HepG2 (cell line): ENCODE measurements at regions not wholly inside any gene's neighbourhood (a gene's known extent, or its start where the extent isn't known, plus 50 kb on each side); places are given as distances from the start of the nearest gene placed in this dataset.
"Not testable (repeated sequence)": the region's sequence is repeated elsewhere in the genome, so short reads cannot be mapped to it uniquely, and the experiment has no call there.

Experiments
- ARNT ChIP-seq: fragments of 450-650 bp; IDR thresholded peaks from 2 replicates; pipeline ENCODE4 v1.6.1; 2017
- CHD2 ChIP-seq: IDR thresholded peaks from 2 replicates; pipeline ENCODE4 v1.6.1; 2011; ENCODE audit warnings: low read depth, low read length, improper control_type of control experiment
- HDAC2 ChIP-seq: sonication (generic); formaldehyde crosslinking; IDR thresholded peaks from 2 replicates; pipeline ENCODE4 v1.4.0; 2020; ENCODE audit warnings: missing genetic modification reagents
- MATR3 ChIP-seq: sonication (generic); formaldehyde crosslinking; IDR thresholded peaks from 2 replicates; pipeline ENCODE4 v1.4.0; 2020; ENCODE audit warnings: missing genetic modification reagents
- REST ChIP-seq, 2 experiments: IDR thresholded peaks; 2 replicates each; pipeline ENCODE4 v1.6.1; 2011 to 2012; ENCODE audit warnings: low read length in 2 of 2, borderline replicate concordance in 1 of 2, low read depth in 1 of 2, mild to moderate bottlenecking in 1 of 2, moderate library complexity in 1 of 2
- SP2 ChIP-seq: sonication (generic); formaldehyde crosslinking; IDR thresholded peaks from 2 replicates; pipeline ENCODE4 v1.5.1; 2020; ENCODE audit warnings: mild to moderate bottlenecking, missing genetic modification reagents
- ZFP41 ChIP-seq: sonication (generic); formaldehyde crosslinking; IDR thresholded peaks from 2 replicates; pipeline ENCODE4 v1.4.0; 2020; ENCODE audit warnings: mild to moderate bottlenecking, missing genetic modification reagents, borderline replicate concordance

GRCh38 chr2:91685541-91685940, 2994.1 kb downstream of the RPIA start:
- not testable (repeated sequence) for TF ChIP-seq REST (IDR thresholded peaks at IDR 0.05; ENCODE audit: borderline replicate concordance in 1 of 2, low read depth in 1 of 2, low read length in 2 of 2); SP2; MATR3 (CRISPR knock-in tag); ARNT; CHD2; ZFP41 (CRISPR knock-in tag); HDAC2
